Endothelial cell of hepatic sinusoid (primary cell): ENCODE measurements at regions not wholly inside any gene's neighbourhood (a gene's known extent, or its start where the extent isn't known, plus 50 kb on each side); places are given as distances from the start of the nearest gene placed in this dataset.

Experiments
- in situ Hi-C: cut with HindIII; loops from 2 replicates; pipeline ENCODE4 v1.10.0; 2017; ENCODE audit warnings: low sequenced_read_pairs

DNA sequence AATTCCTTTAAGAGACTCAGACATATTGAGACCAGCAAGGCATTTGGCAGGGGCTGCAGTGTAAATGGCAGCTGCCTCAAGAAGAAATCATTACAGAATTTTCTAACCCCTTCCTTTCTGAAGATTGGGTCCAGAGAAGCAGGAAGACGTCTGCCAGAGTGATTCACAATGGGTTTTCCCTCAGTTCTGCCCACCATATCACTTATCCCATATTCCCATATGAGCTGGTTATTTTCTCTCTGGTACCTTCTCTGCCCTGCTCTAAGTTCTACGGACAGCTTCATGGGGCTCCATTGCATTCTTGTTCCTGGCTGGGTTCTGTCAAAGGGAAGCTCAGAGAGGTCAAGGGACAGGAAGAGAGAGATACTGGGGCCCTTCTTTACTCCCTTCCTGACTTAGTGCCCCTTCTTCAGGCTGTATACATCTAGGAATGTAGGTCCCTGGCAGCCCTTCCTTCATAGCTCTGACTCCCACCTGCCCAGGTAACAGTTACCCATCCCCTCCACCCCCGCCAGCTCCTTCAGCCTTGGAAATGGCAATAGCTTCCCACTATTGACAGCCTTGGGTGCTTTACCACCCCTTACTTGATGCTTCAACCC lies 420.6 kb upstream of the DAB1 start:
- in situ Hi-C loops: no loop called here

DNA sequence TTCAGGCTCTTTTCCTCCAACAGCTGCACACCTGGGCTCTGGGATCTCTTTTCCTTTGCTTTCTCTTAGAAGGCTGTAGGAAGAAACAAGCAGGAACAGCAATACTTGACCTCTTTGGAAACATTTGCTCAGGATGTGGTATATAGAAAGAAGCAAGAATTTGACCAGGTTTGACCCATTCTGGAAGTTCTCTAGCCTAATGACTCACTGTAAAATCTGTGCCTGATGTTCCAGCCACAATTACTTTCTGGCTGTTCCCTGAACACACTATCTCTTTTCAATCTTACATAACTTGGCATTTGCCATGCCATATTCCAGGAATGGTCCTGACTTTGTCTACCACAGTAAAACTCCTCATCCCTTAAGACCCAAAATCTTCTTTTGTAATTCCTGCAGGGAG lies 419.9 kb upstream of the DAB1 start:
- in situ Hi-C loops: no loop called here

DNA sequence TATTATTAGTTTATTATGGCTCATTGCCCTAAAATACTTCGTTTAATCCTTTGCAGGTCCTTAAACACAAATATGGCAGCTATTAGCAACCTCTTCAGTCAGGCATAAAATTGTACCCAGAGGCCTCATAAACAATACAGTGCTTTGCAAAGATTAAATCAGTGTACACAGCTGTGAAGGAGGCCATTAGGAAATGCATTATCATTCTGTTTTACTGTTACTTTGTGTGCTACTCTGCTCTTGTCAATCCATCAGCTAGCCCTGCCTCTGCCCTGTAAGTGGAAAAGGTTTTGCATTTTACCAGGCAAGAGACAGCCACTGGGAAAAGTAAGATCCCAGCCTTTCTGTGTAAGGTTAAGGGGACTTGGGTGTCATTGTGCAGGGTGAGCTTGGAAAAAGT lies 415.7 kb upstream of the DAB1 start:
- in situ Hi-C loops: no loop called here

DNA sequence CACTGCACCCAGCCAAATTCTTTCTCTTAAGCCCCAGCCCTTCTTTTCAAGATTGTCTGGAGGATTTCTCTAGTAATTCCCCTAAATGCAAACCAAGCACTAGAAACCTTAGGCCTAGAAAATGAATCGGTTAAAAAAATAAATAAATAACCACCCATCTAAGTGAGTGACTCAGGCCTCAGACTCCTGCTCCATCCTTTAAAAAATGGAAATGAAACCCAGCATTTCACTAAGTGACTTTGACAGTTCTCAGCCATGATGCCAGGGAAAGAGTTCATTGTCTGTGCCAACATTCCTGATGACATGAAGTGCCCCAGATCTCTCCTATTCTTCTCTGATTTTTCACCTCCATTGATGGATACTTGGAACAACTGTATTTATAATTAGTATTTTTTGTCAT lies 415.2 kb upstream of the DAB1 start:
- in situ Hi-C loops: no loop called here

DNA sequence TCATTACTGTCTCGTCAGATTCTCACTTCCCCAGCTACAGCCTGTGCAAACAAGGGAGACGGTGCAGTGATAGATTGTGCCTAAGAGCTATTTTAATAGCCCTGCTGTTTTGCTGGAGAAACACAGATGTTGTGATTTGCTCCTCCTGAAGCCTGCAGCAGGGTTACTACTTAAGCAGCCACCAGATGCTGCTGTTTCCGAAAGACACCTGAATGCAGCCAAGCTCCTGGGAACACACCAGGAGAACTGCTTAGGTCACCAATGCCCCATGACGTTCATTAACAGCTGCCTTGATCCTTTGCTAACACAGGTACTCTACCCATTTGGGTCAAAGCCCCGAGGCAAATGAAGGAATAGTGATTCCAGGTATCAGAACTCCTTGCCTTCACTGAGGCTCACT lies 411.8 kb upstream of the DAB1 start:
- in situ Hi-C loops: no loop called here

DNA sequence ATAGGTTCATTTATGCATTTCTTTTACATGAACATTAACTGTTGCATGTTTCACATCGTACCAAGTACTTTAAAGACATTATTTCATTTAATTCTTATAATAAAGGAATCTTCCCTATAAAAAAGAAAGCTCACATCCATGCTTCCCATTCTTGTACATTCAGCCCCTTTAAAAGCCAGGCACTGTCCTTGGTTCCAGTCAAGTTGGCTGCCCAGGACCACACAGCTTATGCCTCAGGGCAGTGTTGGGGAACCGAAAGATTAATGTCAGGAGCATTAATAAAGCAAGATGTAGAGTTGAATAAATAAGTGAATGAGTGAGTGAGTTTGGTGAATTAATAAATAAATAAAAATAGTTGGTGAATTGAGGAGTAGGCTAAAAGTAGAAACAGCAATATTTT lies 409.4 kb upstream of the DAB1 start:
- in situ Hi-C loops: no loop called here

DNA sequence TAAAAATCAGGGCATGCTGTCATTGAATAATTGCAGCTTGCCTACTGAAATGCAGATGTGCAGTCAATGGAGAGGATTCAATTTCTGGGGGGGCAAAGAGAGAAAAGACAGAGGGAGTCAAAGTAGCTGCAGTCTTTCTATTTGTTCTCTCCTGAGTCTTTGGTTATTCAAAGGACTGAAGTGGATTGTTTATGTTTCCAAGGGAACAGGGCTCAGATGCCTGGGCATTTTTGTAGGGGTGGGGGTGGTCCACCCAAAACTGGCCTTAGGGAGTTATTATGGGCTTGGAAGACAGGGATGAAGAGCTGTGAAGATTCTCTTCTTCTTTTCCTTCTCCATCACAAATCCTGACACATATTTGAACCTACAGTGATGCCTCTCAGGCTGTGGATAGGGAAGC lies 408.8 kb upstream of the DAB1 start:
- in situ Hi-C loops: no loop called here

DNA sequence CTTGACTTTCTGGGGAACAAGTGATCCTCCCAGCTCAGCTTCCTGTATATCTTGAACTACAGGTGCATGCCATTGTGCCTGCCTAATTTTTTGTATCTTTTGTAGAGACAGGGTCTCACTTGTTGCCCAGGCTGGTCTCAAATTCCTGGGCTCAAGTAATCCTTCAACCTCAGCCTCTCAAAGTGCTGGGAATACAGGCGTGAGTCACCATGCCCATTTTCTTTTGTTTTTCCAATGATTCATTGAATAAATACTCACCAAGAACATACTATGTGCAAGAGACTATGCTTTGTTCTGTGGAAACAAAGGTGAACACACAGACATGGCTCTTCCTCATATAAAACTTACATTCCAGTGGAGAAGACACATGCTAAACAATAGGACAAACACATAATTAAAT lies 407.8 kb upstream of the DAB1 start:
- in situ Hi-C loops: no loop called here

DNA sequence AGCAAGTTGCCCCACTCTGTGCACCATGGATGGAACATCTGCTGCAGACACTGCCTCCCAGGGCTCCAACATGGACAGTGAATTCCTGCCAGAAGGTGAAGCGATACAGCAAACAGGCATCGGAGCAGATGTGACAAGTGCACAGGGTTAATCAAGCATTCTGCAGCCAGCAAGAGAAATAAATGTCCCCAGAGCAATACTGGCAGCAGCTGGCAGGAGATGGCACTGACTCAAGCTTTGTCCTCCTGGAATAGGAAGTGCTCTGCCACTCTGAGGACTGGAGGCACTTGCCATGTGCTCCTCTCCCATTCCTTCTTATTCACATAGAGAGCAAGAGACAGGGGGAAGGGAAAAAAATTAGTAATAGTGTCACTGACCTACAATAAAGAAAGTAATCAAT lies 402.7 kb upstream of the DAB1 start:
- in situ Hi-C loops: no loop called here

DNA sequence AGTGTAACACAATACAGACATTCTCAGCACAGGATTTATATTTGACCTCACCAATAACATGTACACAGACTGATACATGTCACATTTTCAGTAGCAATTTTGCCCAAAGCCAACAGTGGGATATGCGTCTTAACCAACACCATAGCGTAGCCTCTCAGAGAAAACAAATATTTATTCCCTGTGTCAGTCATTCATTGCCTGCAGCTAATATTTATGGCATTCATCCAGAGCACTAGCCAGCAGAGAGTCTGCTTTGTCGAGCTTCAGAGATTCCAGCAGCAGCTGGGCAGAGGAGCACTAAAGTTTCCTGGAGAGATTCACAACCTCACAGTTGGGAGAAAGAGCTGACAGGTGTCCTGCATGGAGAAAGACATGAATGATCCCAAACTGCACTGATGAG lies 400.7 kb upstream of the DAB1 start:
- in situ Hi-C loops: loop anchor here (5.0 kb wide), 1 partner anchor 42 kb away; no protein-coding TSS in a partner anchor

DNA sequence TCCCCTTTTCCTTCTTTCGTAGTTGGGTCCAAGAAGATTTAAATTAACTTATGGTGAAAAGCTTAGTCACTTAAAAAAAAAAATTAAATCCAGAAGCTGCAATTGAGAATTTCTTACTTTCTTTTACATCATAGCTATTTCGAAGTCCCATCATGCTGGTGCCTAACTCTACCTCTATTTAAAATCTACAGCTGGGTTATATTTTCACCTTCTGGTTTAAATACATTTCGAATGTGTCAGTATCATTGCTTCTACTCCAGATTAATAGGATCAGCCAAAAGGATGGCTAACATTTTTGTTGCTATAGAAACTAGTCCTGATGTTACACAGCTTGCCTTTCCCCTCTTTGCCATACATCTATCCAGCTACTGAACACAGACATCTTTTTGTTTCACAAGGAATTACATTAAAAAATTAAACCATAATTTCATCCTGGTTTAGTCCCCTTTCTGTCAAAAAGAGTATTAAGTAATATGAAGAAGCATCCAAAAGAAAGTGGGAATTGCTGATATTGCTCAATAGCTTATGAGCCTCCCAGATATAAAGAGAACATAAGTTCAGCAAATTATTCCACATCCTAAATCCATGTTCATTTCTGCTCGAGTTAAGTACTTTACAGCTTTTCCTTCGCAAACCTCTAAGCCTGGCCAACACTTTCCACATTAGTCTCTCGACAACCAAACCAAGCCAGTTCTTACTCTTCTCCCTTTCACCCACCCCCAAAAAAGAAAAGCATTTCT lies 396.7 kb upstream of the DAB1 start:
- in situ Hi-C loops: loop anchor here (5.0 kb wide), 1 partner anchor 38 kb away; no protein-coding TSS in a partner anchor

DNA sequence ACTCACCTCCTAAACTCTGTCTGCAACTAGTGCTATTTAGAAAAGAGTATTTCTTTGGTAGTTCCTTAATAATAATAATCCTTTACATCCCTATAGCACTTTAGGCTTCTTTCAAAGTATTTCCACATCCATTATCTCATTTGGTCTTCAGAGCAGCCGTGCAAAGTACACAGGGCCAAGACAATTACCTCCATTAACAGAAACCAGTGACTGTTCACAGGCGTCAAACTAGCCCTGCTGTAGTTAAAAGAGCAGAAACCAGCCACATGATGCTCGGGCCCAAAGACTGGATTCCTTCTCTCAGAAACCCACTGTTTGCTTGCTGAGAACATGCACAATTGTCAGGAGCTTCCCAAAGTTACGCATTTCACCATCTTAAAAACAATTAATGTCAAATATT lies 396.0 kb upstream of the DAB1 start:
- in situ Hi-C loops: loop anchor here (5.0 kb wide), 1 partner anchor 38 kb away; no protein-coding TSS in a partner anchor

DNA sequence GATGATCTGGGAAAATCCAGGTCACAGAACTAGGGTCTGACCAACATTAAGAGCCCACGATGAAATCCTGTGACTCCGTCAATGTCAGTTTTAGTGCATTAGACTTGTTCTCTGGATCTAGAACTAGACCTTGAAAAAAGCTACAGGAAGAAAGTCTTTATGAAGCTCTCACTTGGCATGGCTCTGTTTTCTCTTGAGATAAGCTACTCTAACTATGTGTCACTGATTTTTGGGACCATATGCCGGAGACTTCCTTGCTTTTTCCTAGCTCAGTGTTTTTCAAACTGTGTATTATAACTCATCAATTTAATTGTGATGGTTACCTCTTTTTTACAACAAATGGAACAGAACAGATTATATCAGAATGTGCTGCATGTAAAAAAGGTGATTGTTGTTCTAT lies 379.7 kb upstream of the DAB1 start:
- in situ Hi-C loops: no loop called here

DNA sequence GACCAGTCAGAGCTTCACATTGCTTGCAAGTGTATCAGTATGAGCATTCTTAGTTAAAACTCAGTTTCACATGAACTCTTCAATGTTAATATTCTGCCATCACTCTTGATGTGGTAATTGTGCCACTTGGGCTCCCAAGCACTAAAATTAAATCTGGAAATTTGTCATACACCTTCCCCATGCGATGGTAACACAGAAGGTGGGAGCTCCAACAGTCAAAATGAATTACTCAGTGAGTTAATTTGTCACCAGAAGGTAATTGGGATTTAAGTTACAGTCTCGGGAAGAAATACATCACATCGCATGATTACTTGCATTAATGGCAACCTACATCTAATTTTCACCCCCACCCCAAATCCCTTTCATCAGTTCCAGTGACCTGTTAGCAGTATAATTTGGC lies 376.5 kb upstream of the DAB1 start:
- in situ Hi-C loops: no loop called here

DNA sequence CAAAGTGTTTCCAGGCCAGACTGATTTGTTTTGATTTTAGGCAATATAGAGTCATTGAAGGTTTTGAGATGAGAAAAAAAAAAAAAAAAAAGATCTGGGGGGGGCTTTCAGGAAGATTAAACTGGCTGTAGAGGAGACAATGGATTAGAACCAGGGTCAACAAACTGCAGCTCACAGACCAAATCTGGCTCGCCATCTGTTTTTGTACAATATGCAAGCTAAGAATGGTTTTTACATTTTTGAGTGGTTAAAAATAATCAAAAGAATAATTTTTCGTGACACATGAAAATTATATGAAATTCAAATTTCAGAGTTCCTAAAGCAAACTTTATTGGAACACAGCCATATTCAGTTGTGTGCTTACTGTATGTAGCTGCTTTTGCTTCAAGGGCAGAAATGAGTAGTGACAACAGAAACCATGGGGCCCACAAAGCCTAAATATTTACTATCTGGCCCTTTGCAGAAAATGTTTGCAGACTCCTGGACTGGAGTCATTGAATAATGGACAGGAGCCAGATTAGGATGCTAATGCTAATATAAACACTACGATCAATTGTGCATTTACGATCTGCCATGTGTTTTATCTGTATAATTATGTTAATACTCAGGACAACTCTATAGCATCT lies 375.7 kb upstream of the DAB1 start:
- in situ Hi-C loops: no loop called here

DNA sequence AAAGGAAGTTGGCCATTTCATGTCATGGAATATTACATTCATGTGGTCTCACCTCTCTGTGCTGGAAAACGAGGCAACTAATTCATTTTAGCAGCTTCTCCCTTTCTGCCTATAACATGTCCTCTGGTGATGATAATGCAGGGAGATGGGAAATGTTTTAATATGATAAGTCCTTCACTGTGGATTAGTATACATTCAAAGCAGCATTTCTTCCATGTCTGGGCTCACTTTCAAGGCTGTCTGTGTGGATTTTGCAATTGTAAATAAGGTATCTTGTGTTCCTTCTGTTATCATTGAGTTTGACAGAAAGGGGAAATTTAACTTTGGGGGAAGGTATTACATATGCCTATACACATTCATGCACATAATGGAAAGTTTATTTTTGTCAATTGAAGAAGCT lies 374.7 kb upstream of the DAB1 start:
- in situ Hi-C loops: no loop called here

DNA sequence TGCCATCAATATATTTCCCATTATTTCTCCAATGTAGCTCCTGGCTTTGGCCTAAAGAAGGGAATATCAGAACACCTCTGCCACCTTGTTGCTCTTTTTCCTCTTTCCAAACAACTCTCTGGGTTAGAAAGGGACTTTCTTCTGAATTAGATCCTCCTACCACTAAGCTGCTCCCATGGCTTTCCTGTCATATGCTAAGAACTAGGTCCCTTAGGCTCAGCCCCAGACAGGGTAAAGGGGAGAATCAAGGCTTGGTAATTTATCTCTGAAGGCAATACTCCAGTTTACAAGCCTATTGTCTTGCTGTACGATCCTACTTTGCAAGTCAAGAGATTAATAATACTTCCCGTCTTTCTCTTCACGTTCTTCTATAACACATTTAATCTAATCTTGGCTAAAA lies 373.2 kb upstream of the DAB1 start:
- in situ Hi-C loops: no loop called here

DNA sequence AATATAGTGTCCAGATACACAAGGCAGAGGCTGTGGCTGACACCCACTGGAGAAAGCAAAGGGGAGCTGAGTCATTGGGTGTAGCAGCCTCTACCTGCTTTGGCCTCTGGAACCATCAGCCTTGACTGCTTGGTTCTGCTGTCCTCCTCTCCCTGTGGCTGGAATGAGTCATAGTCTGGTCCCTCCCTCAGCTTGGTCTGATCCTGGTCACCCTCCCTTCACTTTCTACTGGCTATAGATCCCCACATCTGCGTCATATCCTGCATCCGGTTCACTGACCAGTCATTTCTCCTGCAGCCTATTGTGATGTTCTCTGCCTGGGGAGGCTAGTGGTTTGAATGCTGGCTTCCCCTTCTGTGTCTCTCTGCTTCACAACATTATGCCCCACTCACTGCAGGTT lies 372.8 kb upstream of the DAB1 start:
- in situ Hi-C loops: no loop called here

DNA sequence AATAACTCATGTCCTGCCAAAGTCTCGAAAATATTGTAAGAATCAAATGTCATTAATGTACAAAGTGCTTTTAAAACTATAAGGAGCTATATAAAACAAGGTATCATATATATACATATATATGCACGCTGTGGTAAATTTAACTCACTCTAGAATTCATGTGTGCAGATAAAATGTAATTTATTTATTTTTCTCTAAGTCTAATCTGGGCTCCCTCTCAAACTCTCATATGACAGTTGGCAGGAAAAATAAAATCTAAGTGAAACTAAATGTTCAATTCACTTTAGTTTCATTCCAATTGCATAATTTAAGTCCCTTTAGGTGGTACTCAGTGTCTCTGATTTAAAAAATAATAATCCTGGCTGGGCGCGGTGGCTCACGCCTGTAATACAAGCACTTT lies 372.0 kb upstream of the DAB1 start:
- in situ Hi-C loops: no loop called here

DNA sequence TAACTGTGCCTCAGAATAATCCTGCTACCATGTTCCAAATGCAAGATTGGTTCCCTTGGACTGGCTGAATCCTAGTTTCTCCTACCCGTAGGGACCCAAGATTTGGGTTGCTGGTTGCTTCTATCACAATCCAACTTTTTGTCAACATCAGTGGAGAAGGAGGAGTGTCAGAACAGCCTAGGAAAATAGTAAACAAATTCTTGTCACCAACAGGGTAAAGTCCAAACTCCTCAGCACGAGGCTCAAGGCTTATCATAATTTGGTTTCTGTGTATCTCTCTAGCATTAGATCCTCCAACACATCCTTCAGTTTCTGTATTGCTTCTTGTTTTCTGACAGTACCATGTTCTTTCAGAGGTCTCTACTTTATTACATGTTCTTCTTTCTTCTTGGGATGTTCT lies 370.2 kb upstream of the DAB1 start:
- in situ Hi-C loops: no loop called here

DNA sequence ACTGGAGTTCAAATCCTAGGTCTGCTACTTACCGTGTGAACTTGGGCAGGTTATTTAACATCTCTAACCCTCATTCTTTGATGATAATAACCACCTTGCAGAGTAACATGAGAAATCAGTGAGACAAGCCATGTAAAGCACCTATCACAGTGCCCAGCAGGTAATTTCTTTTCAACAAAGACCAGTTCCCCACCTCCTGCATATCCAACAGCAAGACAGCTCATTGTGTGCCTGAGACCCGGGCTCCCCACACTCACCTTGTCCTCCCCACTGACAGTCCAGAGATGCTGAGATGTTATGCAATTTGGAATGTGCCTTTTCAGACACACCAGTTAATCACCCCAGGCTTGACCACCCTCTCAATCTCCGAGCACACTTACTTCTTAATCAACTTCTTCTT lies 367.6 kb upstream of the DAB1 start:
- in situ Hi-C loops: no loop called here

DNA sequence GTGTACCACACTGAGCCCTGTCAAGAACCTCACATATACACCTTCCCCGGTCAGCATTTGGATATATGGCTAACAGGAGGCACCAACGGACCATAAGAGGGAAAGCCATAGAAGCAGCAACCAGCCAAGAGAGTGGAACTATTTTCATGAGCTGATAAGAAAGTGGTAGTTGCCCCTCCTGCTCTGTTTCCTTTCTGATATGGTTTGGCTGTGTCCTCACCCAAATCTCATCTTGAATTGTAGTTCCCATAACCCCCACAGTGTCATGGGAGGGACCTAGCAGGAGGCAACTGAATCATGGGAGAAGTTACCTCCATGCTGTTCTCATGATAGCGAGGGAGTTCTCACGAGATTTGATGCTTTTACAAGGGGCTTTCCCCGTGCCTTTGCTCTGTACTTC lies 366.1 kb upstream of the DAB1 start:
- in situ Hi-C loops: no loop called here
